Spinal cord (tissue), 9 donors: ENCODE measurements at regions not wholly inside any gene's neighbourhood (a gene's known extent, or its start where the extent isn't known, plus 50 kb on each side); places are given as distances from the start of the nearest gene placed in this dataset.
A peak's percentile ranks its signal among the peaks of the same experiment; 100 is the strongest.

Experiments used
- DNase-seq, 6 donors: peaks; one replicate each; pipeline versions ENCODE4 v3.0.0 to v3.0.0-alpha.2; 2013 to 2015; ENCODE audit warnings: low spot score in 6 of 6, low read depth in 4 of 6
- H3K27ac ChIP-seq: one replicate; pipeline ENCODE4 v1.5.1; 2013; ENCODE audit warnings: low read depth, low read length, control low read depth
- H3K27me3 ChIP-seq: one replicate; pipeline ENCODE4 v1.6.1; 2013; ENCODE audit warnings: low read length; ENCODE audit not compliant: control insufficient read depth, insufficient read depth
- H3K36me3 ChIP-seq: one replicate; pipeline ENCODE4 v1.6.1; 2013; ENCODE audit warnings: low read length; ENCODE audit not compliant: control insufficient read depth, insufficient read depth
- H3K4me1 ChIP-seq: one replicate; pipeline ENCODE4 v1.6.1; 2013; ENCODE audit warnings: low read length; ENCODE audit not compliant: control insufficient read depth, insufficient read depth
- H3K4me3 ChIP-seq: one replicate; pipeline ENCODE4 v1.5.1; 2013; ENCODE audit warnings: low read depth, low read length, control low read depth
- H3K9me3 ChIP-seq: one replicate; pipeline ENCODE4 v1.6.1; 2013; ENCODE audit warnings: low read length; ENCODE audit not compliant: control insufficient read depth, insufficient read depth
- WGBS: methylation state at CpG from one replicate; pipeline ENCODE4 v1.1.5; 2013; ENCODE audit warnings: missing lambda C conversion rate; ENCODE audit not compliant: insufficient coverage; 5-methylcytosine and 5-hydroxymethylcytosine counted together
- donor health status: healthy.

DNA sequence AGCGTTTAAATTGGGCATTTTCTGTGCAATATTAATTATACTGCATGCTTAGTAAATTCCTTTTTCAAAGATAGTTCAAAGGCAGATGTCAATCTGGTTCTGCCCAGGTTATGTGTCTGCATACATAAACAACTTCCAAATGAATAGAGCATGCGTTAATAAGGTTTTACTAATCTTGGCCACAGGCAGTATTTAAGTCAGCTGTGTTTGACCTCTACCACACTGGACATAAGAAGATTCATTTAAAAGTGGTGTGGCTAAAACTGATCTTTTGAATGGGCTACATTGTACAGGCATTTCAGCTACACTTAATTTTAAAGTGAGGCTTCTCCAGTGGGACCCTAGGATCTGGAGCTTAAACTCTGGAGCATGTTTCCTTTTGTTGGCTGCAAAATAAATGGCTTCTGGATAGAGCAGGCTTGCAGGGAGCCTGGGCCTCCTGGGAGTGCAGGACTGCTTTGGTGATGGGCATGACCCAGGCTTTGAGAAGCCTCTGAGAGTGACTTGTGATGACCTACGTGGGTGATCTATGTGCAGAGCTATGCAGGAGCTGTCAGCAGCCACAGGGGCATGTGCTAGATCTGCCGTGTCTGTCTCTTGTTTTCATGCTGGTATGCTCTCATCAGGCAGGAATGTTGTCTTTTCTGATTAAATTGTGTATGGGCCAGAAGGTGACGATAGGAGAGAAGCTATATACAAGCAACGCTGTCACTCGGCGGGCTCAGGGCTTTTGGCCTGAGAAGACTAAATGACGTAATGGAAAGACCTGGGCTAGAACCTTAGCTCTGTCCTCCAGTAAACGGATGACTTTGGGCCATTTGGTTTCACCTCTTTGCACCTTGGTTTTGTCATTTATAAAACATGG lies 331.2 kb downstream of the QKI start:
- WGBS = 38% methylated on average over 7 of the region's 10 CpGs
- no peak overlapping the region for H3K4me3 ChIP-seq
- H3K36me3 ChIP-seq = no peaks in the 10 kb centered on the region
- peaks cover 43% of the 10 kb centered on the region for H3K4me1 ChIP-seq
- peak in 2 of 6 donors; percentile 42 to 60 for DNase-seq
- H3K27ac ChIP-seq = peak overlapping the region; percentile 38
- no peaks in the 10 kb centered on the region for H3K9me3 ChIP-seq
- no peaks in the 10 kb centered on the region for H3K27me3 ChIP-seq

DNA sequence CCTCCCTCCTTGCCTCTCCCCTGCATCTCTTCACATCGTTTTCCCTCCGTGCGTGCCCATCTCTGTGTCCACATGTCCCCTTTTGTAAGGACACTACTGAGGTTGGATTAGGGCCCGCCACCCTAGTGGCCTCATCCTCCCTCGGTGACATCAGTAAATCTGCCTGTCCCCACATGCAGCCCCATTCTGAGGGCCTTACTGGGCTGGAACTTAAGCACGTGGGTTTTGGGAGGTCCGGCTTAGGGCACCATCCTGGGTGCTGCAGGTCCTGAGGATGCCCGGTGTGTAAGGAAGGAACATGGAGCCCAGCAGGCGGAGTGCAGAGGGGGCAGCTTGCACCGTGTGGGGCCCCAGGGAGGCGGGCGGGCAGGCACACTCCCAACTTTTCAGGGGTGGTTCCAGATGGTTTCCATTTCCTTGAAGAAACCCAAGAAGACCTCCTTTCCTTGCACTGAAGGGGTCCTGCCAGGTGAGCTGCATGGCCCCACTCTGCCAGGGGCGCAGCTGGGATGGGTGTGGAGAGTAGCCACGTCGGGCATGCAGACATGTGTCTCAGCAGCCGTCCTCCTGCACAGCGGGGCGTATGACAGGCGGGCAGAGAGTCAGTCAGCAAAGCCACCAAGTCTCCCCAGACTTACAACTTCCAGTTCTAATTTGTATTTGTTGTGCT lies 329.9 kb downstream of the QKI start:
- no peaks in the 10 kb centered on the region for H3K9me3 ChIP-seq
- no peak overlapping the region for H3K4me3 ChIP-seq
- H3K27me3 ChIP-seq = no peaks in the 10 kb centered on the region
- WGBS = 94% methylated on average over 12 of the region's 19 CpGs
- no peak overlapping the region for H3K27ac ChIP-seq
- DNase-seq = no peak
- no peaks in the 10 kb centered on the region for H3K36me3 ChIP-seq
- H3K4me1 ChIP-seq = peaks cover 43% of the 10 kb centered on the region

DNA sequence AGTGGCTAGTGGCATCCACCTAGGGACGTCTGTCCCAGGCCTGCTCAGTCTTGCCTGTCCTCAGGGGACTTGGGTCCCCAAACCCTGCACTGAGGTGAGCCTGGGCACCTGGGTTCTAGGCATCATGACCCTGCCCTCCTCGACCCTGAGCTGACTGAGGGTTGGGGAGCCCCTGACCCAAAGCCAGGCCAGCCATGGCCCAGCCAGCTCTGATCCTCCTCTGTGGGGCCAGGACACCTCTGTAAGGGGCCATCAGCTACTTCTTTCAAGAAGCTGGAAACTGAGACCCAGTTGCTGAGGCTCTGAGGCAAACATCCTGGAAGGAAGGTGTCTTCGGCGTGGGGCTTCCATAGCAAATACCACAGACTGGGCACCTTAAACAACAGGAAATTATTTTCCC lies 329.3 kb downstream of the QKI start:
- WGBS = 91% methylated on average over 4 of the region's 4 CpGs
- Histone ChIP-seq H3K9me3 (no peaks in the 10 kb centered on the region), H3K27me3 (no peaks in the 10 kb centered on the region), H3K4me1 (peaks cover 38% of the 10 kb centered on the region), H3K27ac (no peak overlapping the region), H3K4me3 (no peak overlapping the region), H3K36me3 (no peaks in the 10 kb centered on the region)
- DNase-seq = no peak

DNA sequence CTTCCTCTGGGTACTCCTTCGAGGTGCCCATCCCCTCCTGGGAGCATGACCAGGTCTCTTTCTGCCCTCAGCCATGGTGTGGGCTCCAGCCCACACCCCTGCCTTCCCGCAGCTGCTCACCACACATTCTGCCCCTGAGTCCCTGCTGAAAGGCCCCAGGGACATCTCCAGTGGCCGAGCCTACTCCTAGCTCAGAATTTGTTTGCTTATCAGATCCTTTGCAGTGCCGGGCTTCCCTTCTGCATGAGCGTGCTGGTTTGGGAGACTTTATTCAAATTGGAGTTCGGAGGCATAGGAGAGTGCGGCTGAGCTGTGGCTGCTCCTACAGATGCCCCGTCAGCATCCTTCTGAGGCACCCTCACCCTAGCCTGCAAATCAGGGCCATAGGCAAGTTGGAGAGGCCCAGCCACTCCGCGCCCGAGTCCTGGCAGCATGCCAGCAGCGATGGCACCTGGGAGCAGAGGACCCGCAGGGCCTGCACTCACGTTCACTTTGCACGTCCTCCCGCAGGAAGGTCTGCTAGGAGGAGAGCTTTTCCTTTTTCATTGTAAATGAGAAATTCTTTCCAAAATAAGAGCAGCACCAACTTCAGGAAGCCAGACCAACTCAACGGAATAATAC lies 327.3 kb downstream of the QKI start:
- Histone ChIP-seq H3K27ac (no peak overlapping the region), H3K27me3 (no peaks in the 10 kb centered on the region), H3K4me3 (no peak overlapping the region), H3K36me3 (no peaks in the 10 kb centered on the region), H3K4me1 (peaks cover 36% of the 10 kb centered on the region), H3K9me3 (no peaks in the 10 kb centered on the region)
- 78% methylated on average over 10 of the region's 17 CpGs for WGBS
- DNase-seq = no peak

DNA sequence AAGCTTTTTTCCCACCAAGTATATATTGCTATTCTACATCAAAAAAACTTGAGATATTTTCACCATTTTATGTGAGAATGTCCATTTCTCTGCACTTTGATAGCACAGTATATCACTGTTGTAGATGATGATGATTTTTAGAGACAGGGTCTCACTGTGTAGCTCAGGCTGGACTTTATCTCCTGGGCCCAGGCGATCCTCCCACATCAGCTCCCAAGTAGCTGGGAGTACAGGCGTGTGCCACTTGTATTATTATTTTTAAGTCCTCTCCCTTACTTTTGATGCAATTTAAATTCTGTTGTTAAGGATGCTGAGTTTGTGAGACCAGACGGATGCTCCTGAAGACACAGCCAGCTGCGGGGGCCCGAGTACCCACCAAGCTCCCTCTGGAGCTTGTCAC lies 326.8 kb downstream of the QKI start:
- Histone ChIP-seq H3K36me3 (no peaks in the 10 kb centered on the region), H3K27me3 (no peaks in the 10 kb centered on the region), H3K9me3 (no peaks in the 10 kb centered on the region), H3K4me3 (no peak overlapping the region), H3K4me1 (peaks cover 36% of the 10 kb centered on the region), H3K27ac (no peak overlapping the region)
- 100% methylated on average over 2 of the region's 5 CpGs for WGBS
- no peak for DNase-seq

DNA sequence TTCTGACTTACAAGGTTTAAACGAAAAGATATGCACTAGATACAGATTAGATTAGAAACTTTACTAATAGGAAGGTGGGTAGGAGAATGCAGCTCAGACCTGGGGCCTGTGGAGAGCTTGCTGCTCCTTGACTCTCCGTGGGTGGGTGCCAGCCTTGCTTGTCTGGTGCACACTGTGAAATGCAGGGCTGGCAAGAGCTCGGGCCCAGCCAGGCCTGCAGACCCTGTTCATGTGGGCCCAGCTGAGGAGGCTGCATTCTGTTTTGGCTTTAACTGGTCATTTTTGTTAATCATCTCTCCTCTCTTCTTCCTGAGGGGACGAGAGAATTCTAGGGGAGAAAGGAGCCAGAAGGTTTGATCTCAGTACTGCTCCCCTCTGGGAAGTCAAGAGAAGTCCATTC lies 325.4 kb downstream of the QKI start:
- Histone ChIP-seq H3K9me3 (no peaks in the 10 kb centered on the region), H3K4me1 (peaks cover 26% of the 10 kb centered on the region), H3K27me3 (no peaks in the 10 kb centered on the region), H3K4me3 (no peak overlapping the region), H3K27ac (no peak overlapping the region), H3K36me3 (no peaks in the 10 kb centered on the region)
- no peak for DNase-seq
- WGBS = 100% methylated on average over 1 of the region's 4 CpGs

DNA sequence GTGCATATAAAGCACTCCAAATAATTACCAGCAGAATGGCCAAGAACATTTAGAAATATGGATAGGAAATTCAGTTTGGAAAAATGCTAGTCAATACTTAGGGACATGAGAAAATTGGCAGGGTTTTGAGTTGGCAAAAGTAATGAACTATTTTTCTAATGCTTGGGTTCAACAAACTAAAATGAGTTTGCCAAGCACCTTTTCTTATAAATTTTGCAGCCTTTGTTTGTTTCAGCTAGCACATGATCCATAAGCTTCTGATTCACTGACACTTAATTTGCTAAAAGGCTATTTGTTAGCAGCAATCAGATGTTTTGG lies 324.8 kb downstream of the QKI start:
- H3K4me3 ChIP-seq = no peak overlapping the region
- peaks cover 20% of the 10 kb centered on the region for H3K4me1 ChIP-seq
- DNase-seq = peak in 1 of 6 donors; percentile 21
- no peaks in the 10 kb centered on the region for H3K27me3 ChIP-seq
- H3K36me3 ChIP-seq = no peaks in the 10 kb centered on the region
- no peaks in the 10 kb centered on the region for H3K9me3 ChIP-seq
- H3K27ac ChIP-seq = no peak overlapping the region

DNA sequence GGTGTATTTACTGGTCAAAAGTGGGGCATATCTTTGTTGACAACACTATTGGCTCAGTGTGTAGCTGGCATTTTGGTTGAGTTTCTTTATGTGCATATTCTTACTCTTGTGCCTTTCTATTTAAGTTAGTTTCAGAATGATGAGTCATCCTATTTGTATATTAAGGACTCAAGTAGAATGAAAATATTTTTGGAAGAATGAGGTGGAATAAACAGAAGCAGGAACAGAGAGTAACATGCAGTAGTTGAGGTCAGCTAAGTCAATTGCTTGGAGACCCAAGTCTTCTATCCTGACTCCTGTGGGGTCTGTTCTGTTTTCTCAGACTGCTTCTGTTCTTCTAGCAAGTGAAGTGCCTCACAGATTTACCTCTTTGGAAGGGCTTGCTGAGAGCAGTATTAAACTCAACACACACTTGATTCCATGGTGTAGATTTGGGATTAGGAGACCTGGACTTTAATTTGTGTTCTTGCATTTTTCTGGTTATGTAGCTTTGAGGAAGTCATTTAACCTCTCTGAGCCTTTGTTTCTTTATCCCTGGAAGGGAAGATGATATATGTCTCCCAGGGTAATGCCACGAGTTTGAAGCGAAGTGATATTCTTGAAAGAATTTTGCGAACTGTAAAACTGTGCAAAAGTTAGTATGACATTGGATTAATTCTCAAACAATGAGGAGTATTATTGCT lies 324.3 kb downstream of the QKI start:
- Histone ChIP-seq H3K4me3 (no peak overlapping the region), H3K27ac (no peak overlapping the region), H3K27me3 (no peaks in the 10 kb centered on the region), H3K9me3 (no peaks in the 10 kb centered on the region), H3K4me1 (peaks cover 20% of the 10 kb centered on the region), H3K36me3 (no peaks in the 10 kb centered on the region)
- DNase-seq = no peak
- no CpG with 5 or more reads among the region's 3 CpGs for WGBS

DNA sequence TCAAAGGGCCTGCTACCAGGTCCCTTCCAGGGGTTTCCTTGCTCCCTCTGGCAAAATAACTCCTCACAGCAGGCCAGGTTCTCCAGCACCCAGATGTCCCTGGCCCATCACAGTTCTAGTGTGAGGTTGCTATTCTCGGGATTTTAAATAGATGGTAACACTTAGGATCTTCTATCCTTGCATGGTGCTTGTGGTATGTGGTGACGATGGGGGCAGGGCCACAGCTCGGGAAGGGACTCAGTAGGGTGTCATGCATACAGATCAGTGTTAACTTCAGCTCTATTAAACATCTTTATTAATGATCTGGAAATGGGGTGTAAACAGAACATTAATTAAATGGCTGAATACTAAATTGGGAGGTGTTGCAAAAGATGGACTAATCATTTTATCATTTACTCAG lies 323.8 kb downstream of the QKI start:
- DNase-seq = no peak
- peaks cover 20% of the 10 kb centered on the region for H3K4me1 ChIP-seq
- WGBS = no CpG with 5 or more reads among the region's 3 CpGs
- no peak overlapping the region for H3K27ac ChIP-seq
- H3K4me3 ChIP-seq = no peak overlapping the region
- H3K36me3 ChIP-seq = no peaks in the 10 kb centered on the region
- H3K9me3 ChIP-seq = no peaks in the 10 kb centered on the region
- H3K27me3 ChIP-seq = no peaks in the 10 kb centered on the region
